SU-DHL-6 (cell line): ENCODE measurements at regions not wholly inside any gene's neighbourhood (a gene's known extent, or its start where the extent isn't known, plus 50 kb on each side); places are given as distances from the start of the nearest gene placed in this dataset.

ENCODE experiments used
- EZH2phosphoT487 ChIP-seq: fragments of 200-600 bp; sonication (generic), shearing (Covaris generic); conservative IDR thresholded peaks from 2 replicates; pipeline ENCODE4 v1.6.1; 2018; ENCODE audit warnings: mild to moderate bottlenecking, antibody characterized with exemption, low read length, moderate library complexity, mixed read lengths
- TF ChIP-seq, protein P1 (sequence below): fragments of 200-600 bp; sonication (generic); IDR thresholded peaks from one replicate; pipeline ENCODE4 v1.5.1; 2017; ENCODE audit warnings: antibody characterized with exemption, mild to moderate bottlenecking, low read length, moderate library complexity; ENCODE audit not compliant: insufficient read depth, poor library complexity, severe bottlenecking

DNA sequence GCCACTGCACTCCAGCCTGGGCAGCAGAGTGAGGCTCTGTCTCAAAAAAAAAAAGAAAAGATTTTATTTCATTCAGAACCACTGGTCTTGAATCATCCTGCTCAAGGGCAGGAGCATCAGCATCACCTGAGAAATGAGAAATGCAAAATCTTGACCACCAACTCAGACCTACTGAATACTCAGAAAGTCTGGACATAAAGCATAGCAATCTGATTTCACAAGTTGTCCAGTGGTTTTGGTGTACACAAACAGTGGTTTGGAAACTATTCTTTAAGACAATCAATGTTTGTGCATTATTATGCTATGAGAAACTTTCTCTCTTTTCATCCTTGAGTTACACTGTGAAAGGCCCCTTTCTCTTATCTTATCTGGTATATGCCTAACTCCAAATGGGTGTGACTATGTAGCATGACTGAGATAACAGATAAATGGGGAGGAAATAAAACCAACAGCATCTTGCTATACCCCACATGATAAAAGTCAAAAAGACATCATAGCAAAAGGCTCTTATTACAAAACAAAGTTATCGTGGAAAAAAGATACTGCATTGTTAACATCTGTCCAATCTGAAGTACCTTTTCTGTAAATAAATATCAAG lies 174.2 kb upstream of the STT3B start:
- TF ChIP-seq, protein P1, sequence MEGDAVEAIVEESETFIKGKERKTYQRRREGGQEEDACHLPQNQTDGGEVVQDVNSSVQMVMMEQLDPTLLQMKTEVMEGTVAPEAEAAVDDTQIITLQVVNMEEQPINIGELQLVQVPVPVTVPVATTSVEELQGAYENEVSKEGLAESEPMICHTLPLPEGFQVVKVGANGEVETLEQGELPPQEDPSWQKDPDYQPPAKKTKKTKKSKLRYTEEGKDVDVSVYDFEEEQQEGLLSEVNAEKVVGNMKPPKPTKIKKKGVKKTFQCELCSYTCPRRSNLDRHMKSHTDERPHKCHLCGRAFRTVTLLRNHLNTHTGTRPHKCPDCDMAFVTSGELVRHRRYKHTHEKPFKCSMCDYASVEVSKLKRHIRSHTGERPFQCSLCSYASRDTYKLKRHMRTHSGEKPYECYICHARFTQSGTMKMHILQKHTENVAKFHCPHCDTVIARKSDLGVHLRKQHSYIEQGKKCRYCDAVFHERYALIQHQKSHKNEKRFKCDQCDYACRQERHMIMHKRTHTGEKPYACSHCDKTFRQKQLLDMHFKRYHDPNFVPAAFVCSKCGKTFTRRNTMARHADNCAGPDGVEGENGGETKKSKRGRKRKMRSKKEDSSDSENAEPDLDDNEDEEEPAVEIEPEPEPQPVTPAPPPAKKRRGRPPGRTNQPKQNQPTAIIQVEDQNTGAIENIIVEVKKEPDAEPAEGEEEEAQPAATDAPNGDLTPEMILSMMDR: no peak
- no peak for TF ChIP-seq EZH2phosphoT487
